Right atrium auricular region (tissue), 2 donors: ENCODE measurements at regions not wholly inside any gene's neighbourhood (a gene's known extent, or its start where the extent isn't known, plus 50 kb on each side); places are given as distances from the start of the nearest gene placed in this dataset.

ENCODE experiments used
- DNase-seq: peaks from one replicate; pipeline ENCODE4 v3.0.0-alpha.2; 2019; ENCODE audit warnings: low spot score
- H3K27ac ChIP-seq, 2 donors: fragments of 200-600 bp; sonication (generic); 1 replicate in 1 of 2; 2 replicates in 1 of 2; pipeline ENCODE4 v1.5.1; 2016 to 2019
- H3K27me3 ChIP-seq, 2 donors: fragments of 200-600 bp; sonication (generic); one replicate each; pipeline versions ENCODE4 v1.5.1 to v1.6.0; 2017 to 2019
- H3K36me3 ChIP-seq: fragments of 200-600 bp; sonication (generic); one replicate; pipeline ENCODE4 v1.5.1; 2016
- H3K4me1 ChIP-seq, 2 donors: fragments of 200-600 bp; sonication (generic); one replicate each; pipeline versions ENCODE4 v1.5.1 to v1.6.0; 2017 to 2019
- H3K4me3 ChIP-seq, 2 donors: fragments of 200-600 bp; sonication (generic); 1 replicate in 1 of 2; 2 replicates in 1 of 2; pipeline ENCODE4 v1.5.1; 2017 to 2019; ENCODE audit warnings: mild to moderate bottlenecking in 1 of 2, moderate library complexity in 1 of 2
- H3K9me3 ChIP-seq, 2 donors: fragments of 200-600 bp; sonication (generic); one replicate each; pipeline ENCODE4 v1.5.1; 2019
- CTCF ChIP-seq, 2 donors: fragments of 200-600 bp; sonication (generic); IDR thresholded peaks; one replicate each; pipeline ENCODE4 v1.5.1; 2019; ENCODE audit warnings: antibody characterized with exemption in 2 of 2

GRCh38 chr2:220660277-220661145 lies 911.6 kb downstream of the EPHA4 start:
- H3K4me3 ChIP-seq, result no peak overlapping the region
- H3K36me3 ChIP-seq, result no peaks in the 10 kb centered on the region
- no peak overlapping the region for H3K27ac ChIP-seq
- H3K4me1 ChIP-seq, result no peaks in the 10 kb centered on the region
- DNase-seq, result no peak
- TF ChIP-seq CTCF (IDR thresholded peaks at IDR 0.05), result no peak
- H3K27me3 ChIP-seq, result no peaks in the 10 kb centered on the region
- H3K9me3 ChIP-seq, result no peaks in the 10 kb centered on the region

DNA sequence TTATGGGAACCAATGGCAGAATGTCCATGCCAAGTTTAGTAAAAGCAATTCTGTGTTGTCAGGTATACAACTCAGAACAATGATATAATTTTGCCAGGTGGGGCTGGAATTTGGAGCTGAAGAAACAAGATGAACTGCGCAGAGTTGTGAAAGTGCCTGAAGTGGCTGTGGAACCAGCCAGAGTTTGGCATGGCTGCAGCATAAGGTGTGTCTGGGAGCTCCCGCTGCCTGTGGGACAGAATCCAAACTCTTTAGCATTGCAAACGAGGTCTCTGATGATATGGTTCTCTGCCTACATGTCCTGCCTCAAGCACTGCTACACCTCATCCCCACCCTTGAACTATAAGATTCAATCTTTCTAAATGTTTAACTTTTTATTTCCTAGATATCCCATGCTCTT lies 909.7 kb downstream of the EPHA4 start:
- no peaks in the 10 kb centered on the region for H3K27me3 ChIP-seq
- no peak for TF ChIP-seq CTCF (IDR thresholded peaks at IDR 0.05)
- no peak for DNase-seq
- no peaks in the 10 kb centered on the region for H3K9me3 ChIP-seq
- H3K4me1 ChIP-seq, result no peaks in the 10 kb centered on the region
- no peak overlapping the region for H3K4me3 ChIP-seq
- no peak overlapping the region for H3K27ac ChIP-seq
- H3K36me3 ChIP-seq, result no peaks in the 10 kb centered on the region

DNA sequence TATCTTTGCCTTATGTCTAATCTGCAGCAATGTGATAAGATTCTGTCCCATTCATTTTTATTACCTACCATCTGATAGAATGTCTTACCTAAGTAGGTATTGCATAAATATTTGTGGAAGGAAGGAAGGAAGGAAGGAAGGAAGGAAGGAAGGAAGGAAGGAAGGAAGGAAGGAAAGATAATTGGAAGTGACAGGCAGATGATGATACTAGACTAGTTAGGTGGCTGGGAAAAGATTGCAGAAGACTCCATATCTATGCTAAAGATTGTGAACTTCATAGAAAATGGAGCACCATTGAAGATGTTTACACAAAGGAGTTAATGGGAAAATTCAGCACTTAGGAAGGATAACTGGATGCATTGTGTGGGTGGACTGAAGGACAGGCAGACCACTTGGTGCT lies 909.0 kb downstream of the EPHA4 start:
- no peaks in the 10 kb centered on the region for H3K4me1 ChIP-seq
- no peaks in the 10 kb centered on the region for H3K36me3 ChIP-seq
- no peak overlapping the region for H3K27ac ChIP-seq
- H3K9me3 ChIP-seq, result no peaks in the 10 kb centered on the region
- no peak for DNase-seq
- no peak overlapping the region for H3K4me3 ChIP-seq
- TF ChIP-seq CTCF (IDR thresholded peaks at IDR 0.05), result no peak
- no peaks in the 10 kb centered on the region for H3K27me3 ChIP-seq

GRCh38 chr2:220664272-220665107 lies 907.6 kb downstream of the EPHA4 start:
- Histone ChIP-seq H3K4me3 (no peak overlapping the region), H3K27ac (peak overlapping the region in 1 of 2 donors; percentile 14), H3K27me3 (no peaks in the 10 kb centered on the region), H3K4me1 (no peaks in the 10 kb centered on the region), H3K36me3 (no peaks in the 10 kb centered on the region), H3K9me3 (no peaks in the 10 kb centered on the region)
- peak; percentile 61 for DNase-seq
- no peak for TF ChIP-seq CTCF (IDR thresholded peaks at IDR 0.05)

GRCh38 chr2:220665108-220665471 lies 907.0 kb downstream of the EPHA4 start:
- no peak overlapping the region for H3K27ac ChIP-seq
- H3K4me3 ChIP-seq, result no peak overlapping the region
- H3K9me3 ChIP-seq, result peaks cover 0 to 3% of the 10 kb centered on the region in 2 donors
- H3K27me3 ChIP-seq, result no peaks in the 10 kb centered on the region
- no peak for TF ChIP-seq CTCF (IDR thresholded peaks at IDR 0.05)
- no peaks in the 10 kb centered on the region for H3K36me3 ChIP-seq
- H3K4me1 ChIP-seq, result no peaks in the 10 kb centered on the region
- DNase-seq, result no peak
